GM21576 (cell line): ENCODE measurements at regions not wholly inside any gene's neighbourhood (a gene's known extent, or its start where the extent isn't known, plus 50 kb on each side); places are given as distances from the start of the nearest gene placed in this dataset.
"Not testable (repeated sequence)": the region's sequence is repeated elsewhere in the genome, so short reads cannot be mapped to it uniquely, and the experiment has no call there.

Experiments
- ATAC-seq: cut with Tn5 transposase; IDR thresholded peaks from one replicate; pipeline ENCODE4 v1.9.1; 2021; ENCODE audit warnings: mild to moderate bottlenecking, moderate library complexity; ENCODE audit not compliant: unreplicated experiment

GRCh38 chr1:30466026-30466425, 257.4 kb downstream of the MATN1 start:
- ATAC-seq = no peak

- no peak for ATAC-seq
Observed at GRCh38 chr1:30465096-30465495, 258.3 kb downstream of the MATN1 start.

- ATAC-seq = no peak
Observed at GRCh38 chr1:30464187-30464617, 259.2 kb downstream of the MATN1 start.

- no peak for ATAC-seq
Observed at GRCh38 chr1:30462826-30463425, 260.5 kb downstream of the MATN1 start.

- ATAC-seq = no peak
Observed at GRCh38 chr1:30462166-30462565, 261.2 kb downstream of the MATN1 start.

- no peak for ATAC-seq
Observed at GRCh38 chr1:30461640-30462039, 261.7 kb downstream of the MATN1 start.

GRCh38 chr1:30460661-30461060, 262.7 kb downstream of the MATN1 start:
- ATAC-seq = no peak

GRCh38 chr1:30458730-30459485, 264.5 kb downstream of the MATN1 start:
- ATAC-seq = not testable (repeated sequence)

- no peak for ATAC-seq
Observed at GRCh38 chr1:30452925-30453324, 270.5 kb downstream of the MATN1 start.

GRCh38 chr1:30452170-30452569, 271.2 kb downstream of the MATN1 start:
- ATAC-seq = no peak

GRCh38 chr1:30451532-30452125, 271.8 kb downstream of the MATN1 start:
- no peak for ATAC-seq

GRCh38 chr1:30450818-30451233, 272.6 kb downstream of the MATN1 start:
- no peak for ATAC-seq

GRCh38 chr1:30450148-30450817, 273.1 kb downstream of the MATN1 start:
- ATAC-seq = no peak

- no peak for ATAC-seq
Observed at GRCh38 chr1:30449428-30450147, 273.8 kb downstream of the MATN1 start.

GRCh38 chr1:30449003-30449402, 274.4 kb downstream of the MATN1 start:
- ATAC-seq = no peak

- no peak for ATAC-seq
Observed at GRCh38 chr1:30447701-30448100, 275.7 kb downstream of the MATN1 start.

- no peak for ATAC-seq
Observed at GRCh38 chr1:30447080-30447479, 276.3 kb downstream of the MATN1 start.

- ATAC-seq = no peak
Observed at GRCh38 chr1:30446508-30446907, 276.9 kb downstream of the MATN1 start.

GRCh38 chr1:30446095-30446494, 277.3 kb downstream of the MATN1 start:
- ATAC-seq = no peak

- no peak for ATAC-seq
Observed at GRCh38 chr1:30445449-30445848, 277.9 kb downstream of the MATN1 start.

- ATAC-seq = no peak
Observed at GRCh38 chr1:30444850-30445249, 278.5 kb downstream of the MATN1 start.
